ENCODE measurements at regions not wholly inside any gene's neighbourhood (a gene's known extent, or its start where the extent isn't known, plus 50 kb on each side); places are given as distances from the start of the nearest gene placed in this dataset.

GRCh38 chr17:79520167-79521165 is 90.4 kb downstream of the RBFOX3 start:
- no peak for DNase-seq

- DNase-seq, result no peak
These were observed 91.2 kb downstream of the RBFOX3 start for GRCh38 chr17:79519601-79520000.

GRCh38 chr17:79518585-79519523 is 92.0 kb downstream of the RBFOX3 start:
- no peak for DNase-seq

DNA sequence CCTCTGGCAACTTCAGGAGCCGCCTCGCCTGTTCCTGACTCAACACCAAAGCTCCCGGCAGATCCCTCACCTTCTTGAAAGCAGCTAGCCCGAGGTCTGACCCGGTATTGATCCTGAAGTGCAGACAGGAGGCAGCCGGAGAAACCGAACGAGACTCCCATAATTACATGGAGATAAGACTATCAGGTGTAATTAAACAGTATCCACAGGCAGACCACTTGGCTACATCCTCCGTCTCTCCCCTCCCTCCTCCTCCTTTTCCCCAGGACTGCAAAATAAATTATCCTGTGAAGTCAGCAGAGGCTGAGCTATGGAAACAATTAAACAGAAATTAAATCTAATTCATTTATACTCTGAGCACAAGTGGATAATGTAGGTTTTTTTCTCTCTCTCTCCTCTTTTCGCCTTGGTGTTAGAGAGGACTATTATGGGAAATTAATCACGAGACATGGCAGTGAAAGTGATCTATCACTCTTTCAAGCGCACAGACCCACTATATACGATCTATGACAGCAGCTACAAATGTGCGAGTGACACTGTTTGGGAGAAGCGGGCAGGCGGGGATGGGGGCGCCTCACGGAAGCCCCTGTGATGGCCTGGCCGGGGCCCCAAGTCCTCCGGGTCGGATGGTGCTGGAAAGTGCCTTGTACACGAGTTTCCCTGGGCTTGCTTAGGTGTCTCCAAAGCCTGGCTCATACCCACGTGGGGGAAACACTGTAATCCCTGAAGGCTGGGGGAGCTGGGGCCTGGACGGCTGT is 92.8 kb downstream of the RBFOX3 start:
- DNase-seq, result no peak

GRCh38 chr17:79515646-79516571 is 94.9 kb downstream of the RBFOX3 start:
- DNase-seq, result no peak

DNA sequence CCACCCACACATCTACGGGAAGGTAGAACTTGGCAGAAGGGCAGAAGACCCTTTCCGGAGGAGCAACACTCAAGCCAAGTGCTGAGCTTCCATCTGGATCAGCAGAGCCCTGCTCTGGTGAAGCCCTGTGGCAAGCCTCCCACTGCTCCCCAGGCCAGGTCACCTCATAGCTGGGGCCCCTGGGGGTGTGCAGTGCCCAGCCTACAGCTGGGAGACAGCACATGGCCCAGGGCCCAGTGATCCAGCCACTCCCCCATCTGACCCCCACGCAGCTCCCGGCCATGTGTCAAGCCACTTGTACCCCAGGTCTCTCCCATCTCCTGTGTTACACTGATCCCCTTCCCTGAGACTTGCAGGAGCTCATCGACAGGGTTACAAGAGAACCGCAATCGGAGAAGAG is 95.7 kb downstream of the RBFOX3 start:
- DNase-seq, result no peak

- no peak for DNase-seq
These were observed 96.9 kb downstream of the RBFOX3 start for GRCh38 chr17:79513820-79514535.

GRCh38 chr17:79513206-79513605 is 97.6 kb downstream of the RBFOX3 start:
- DNase-seq, result no peak

DNA sequence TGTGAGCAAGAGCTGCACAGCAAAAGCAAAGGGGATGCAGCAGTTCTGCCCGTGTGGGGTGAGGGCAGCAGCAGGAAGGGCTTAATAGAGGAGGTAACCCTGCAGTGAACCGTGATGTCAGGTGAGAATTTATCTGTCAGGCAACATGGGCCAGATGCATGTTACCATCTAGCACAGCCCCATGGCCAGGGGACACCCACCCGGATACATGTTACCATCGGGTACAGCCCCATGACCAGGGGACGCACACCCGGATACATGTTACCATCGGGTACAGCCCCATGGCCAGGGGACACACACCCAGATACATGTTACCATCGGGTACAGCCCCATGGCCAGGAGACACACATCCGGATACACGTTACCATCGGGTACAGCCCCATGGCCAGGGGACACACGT is 99.4 kb downstream of the RBFOX3 start:
- no peak for DNase-seq

GRCh38 chr17:79510071-79510470 is 100.8 kb downstream of the RBFOX3 start:
- no peak for DNase-seq

- no peak for DNase-seq
These were observed 101.4 kb downstream of the RBFOX3 start for GRCh38 chr17:79509490-79509889.

GRCh38 chr17:79509008-79509407 is 101.8 kb downstream of the RBFOX3 start:
- no peak for DNase-seq

- no peak for DNase-seq
These were observed 102.5 kb downstream of the RBFOX3 start for GRCh38 chr17:79508291-79508716.

DNA sequence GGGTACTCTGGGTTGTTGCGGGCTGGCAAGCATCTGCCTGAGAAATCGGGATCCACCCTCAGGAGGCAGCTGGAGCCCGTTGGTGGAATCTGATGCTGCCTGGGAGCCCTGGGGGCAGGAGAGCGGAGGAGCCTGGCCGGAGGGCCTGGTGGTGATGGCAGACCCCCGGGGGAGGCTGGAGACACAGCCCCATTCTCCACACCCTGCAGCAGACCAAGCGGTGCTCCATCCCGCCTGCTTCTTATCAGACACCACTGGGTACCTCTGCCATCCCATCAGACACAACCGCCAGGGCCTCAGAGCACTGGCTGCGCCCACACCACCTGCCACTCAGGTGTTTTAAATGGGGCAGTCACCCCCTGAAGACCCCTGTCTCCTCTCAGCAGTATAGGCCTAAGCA is 103.9 kb downstream of the RBFOX3 start:
- DNase-seq, result no peak

DNA sequence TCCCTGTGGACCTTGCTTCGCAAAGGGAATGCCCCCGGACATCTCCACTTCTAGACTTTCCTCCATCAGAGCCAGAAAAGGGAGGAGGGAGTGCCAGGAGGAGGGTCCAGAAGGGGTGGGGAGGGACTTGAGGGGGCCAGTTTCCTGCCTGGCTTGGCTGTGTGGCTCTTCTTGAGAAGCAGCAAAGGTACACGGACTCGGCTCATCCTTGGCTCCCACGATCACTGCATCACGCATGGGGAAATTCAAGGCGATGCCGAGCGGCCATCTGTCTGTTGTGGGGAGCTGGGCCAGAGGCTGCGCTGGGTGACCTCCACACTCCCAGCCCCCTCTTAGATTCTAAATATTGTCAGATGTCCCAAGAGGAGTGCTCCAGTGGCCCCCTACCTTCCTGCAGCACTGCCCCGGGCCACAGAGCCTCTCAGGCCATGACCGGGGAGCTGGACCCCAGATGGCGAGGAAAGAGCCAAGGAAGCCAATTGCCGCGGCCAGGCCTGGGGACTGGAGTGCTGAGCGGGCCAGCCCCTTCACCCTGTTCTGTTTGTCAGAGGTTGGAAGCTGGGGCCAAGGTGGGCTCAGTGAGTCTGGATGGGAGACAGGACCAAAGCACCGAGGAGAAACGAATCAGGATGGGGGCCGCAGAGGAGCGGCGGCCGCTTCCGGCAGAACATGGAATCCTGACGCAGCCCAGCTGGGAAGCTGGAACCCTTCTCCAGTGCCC is 104.5 kb downstream of the RBFOX3 start:
- no peak for DNase-seq

DNA sequence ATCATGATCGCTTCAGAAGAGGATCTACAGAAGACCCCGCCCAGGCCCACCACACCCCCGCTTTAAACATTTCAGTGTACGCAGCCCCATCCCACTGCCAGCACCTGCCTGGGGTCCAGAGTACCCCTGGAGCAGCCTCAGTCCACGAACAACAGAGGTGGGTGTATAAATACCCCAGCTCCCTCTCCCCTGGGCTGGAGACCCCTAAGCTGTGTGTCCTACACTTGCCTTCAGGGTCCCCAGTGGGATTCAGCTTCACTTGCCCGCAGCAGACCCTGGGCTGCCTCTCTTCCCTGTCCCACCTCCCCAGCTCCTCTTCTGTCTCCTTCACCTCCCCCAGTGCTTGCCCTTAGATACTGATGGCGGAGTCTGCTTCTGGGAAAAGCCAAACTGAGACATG is 105.7 kb downstream of the RBFOX3 start:
- DNase-seq, result no peak

DNA sequence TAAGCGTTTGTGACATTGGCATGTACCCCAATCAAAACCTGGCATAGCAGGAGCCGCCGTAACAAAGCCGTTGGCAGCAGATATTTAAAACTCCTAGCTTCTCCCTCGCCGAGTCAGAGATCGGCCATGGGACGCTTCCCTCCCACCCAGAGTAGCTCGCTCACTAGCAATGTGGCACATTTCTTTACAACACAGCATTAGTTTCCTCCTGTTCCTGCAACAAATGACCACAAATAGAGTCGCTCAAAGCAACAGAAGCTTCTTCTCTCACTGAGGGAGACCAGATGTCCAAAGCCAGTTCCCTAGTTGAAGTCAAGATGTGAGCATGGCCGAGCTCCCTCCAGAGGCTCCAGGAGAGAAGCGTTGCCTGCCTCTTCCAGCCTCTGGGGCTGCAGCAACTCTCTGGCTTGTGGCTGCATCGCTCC is 106.7 kb downstream of the RBFOX3 start:
- peak in 1 of 2 donors; percentile 3 for DNase-seq

- DNase-seq, result no peak
These were observed 107.6 kb downstream of the RBFOX3 start for GRCh38 chr17:79503126-79503839.

DNA sequence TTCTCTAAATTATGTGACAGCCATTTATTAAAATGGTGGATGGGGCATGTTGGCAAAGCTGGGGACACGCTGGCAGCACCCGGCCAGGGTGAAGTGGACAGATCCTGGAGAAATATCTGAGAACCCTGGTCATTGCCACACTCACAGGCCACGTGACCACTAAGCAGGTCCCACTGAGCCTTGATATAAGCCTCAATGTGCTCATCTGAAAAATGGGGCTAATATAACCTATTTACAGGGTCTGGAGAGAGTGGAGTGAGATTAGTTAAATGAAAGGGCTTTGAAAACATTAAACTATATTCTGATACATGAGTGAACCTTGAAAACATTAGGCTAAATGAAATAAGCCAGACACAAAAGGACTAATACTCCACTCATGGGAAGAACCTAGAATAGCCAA is 108.9 kb downstream of the RBFOX3 start:
- no peak for DNase-seq
